ENCODE measurements at regions not wholly inside any gene's neighbourhood (a gene's known extent, or its start where the extent isn't known, plus 50 kb on each side); places are given as distances from the start of the nearest gene placed in this dataset.

GRCh38 chr2:142290931-142291330 is 160.1 kb upstream of the LRP1B start:
- TF ChIP-seq, protein P1, sequence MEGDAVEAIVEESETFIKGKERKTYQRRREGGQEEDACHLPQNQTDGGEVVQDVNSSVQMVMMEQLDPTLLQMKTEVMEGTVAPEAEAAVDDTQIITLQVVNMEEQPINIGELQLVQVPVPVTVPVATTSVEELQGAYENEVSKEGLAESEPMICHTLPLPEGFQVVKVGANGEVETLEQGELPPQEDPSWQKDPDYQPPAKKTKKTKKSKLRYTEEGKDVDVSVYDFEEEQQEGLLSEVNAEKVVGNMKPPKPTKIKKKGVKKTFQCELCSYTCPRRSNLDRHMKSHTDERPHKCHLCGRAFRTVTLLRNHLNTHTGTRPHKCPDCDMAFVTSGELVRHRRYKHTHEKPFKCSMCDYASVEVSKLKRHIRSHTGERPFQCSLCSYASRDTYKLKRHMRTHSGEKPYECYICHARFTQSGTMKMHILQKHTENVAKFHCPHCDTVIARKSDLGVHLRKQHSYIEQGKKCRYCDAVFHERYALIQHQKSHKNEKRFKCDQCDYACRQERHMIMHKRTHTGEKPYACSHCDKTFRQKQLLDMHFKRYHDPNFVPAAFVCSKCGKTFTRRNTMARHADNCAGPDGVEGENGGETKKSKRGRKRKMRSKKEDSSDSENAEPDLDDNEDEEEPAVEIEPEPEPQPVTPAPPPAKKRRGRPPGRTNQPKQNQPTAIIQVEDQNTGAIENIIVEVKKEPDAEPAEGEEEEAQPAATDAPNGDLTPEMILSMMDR (IDR thresholded peaks at IDR 0.05), result no peak
- no peak for TF ChIP-seq POLR2A (IDR thresholded peaks at IDR 0.05)
- TF ChIP-seq EP300 (IDR thresholded peaks at IDR 0.05), result no peak

Measured in upper lobe of left lung (tissue), 4 donors.